Activated naive CD4-positive, alpha-beta T cell treated with anti-CD3 and anti-CD28 coated beads for 36 hours (primary cell): ENCODE measurements at regions not wholly inside any gene's neighbourhood (a gene's known extent, or its start where the extent isn't known, plus 50 kb on each side); places are given as distances from the start of the nearest gene placed in this dataset.
A peak's percentile ranks its signal among the peaks of the same experiment; 100 is the strongest.
"Not testable (repeated sequence)": the region's sequence is repeated elsewhere in the genome, so short reads cannot be mapped to it uniquely, and the experiment has no call there.

Experiments used
- CTCF ChIA-PET: fragments of 350-600 bp; sonication (Branson Sonifier 250); formaldehyde crosslinking; loops from one replicate; lab custom pipeline; 2021; ENCODE audit warnings: antibody characterized with exemption; lab: Charles Lee
- DNase-seq: peaks from one replicate; pipeline ENCODE4 v3.0.0-alpha.2; 2020
- H3K27ac Mint-ChIP-seq: one replicate; pipeline ENCODE4 v1.8.0; 2021; ENCODE audit warnings: mild to moderate bottlenecking, mixed read lengths
- H3K27me3 Mint-ChIP-seq: one replicate; pipeline ENCODE4 v1.8.0; 2021; ENCODE audit warnings: low read depth, mixed read lengths
- H3K36me3 Mint-ChIP-seq: one replicate; pipeline ENCODE4 v1.8.0; 2021; ENCODE audit warnings: low read depth, mixed read lengths
- H3K4me1 Mint-ChIP-seq: one replicate; pipeline ENCODE4 v1.8.0; 2021; ENCODE audit warnings: low read depth, mixed read lengths
- H3K4me3 Mint-ChIP-seq: one replicate; pipeline ENCODE4 v1.8.0; 2021; ENCODE audit warnings: mild to moderate bottlenecking, moderate library complexity, mixed read lengths
- H3K9me3 Mint-ChIP-seq: one replicate; pipeline ENCODE4 v1.8.0; 2021; ENCODE audit warnings: mixed read lengths
- intact Hi-C: fragments of 100-400 bp; cut with micrococcal nuclease; formaldehyde crosslinking; loops from one replicate; pipeline ENCODE4 v1.15.1; 2023

DNA sequence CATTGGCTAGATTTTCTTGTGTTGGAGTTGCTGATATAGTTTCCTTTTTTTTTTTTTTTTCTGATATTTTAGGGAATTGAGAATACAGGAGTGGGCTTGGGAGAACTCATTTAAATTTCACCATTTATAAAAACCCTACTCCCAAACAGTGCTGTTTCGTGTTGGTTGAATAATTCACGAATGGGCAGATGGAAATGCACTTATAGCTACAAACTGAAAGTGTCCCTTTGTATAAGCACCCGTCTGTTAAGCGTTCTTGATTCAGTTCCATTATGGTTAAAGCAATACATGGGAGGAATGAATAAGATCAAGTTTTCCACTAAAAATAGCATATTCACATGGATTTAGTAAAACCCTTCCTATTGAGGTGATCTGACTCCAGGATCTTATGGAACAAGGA lies 122.2 kb upstream of the ARG1 start:
- DNase-seq = no peak
- Mint-ChIP-seq H3K4me3 (no peak overlapping the region), H3K4me1 (peaks cover 40% of the 10 kb centered on the region), H3K36me3 (peaks cover 4% of the 10 kb centered on the region), H3K27ac (peak overlapping the region; percentile 83), H3K27me3 (no peaks in the 10 kb centered on the region), H3K9me3 (no peaks in the 10 kb centered on the region)
- CTCF ChIA-PET = interaction anchor here (1.5 kb wide), 1 partner anchor 252 kb away, joined by 4 read pairs; no protein-coding TSS in a partner anchor
- intact Hi-C loops = loop anchor here (1.0 to 5.0 kb wide), 6 partner anchors 8 to 252 kb away; partner anchors contain the start of gene MED23

GRCh38 chr6:131451321-131452144 lies 121.5 kb upstream of the ARG1 start:
- Mint-ChIP-seq H3K36me3 (peaks cover 4% of the 10 kb centered on the region), H3K27me3 (no peaks in the 10 kb centered on the region), H3K4me3 (no peak overlapping the region), H3K9me3 (no peaks in the 10 kb centered on the region), H3K27ac (peak overlapping the region; percentile 83), H3K4me1 (peaks cover 40% of the 10 kb centered on the region)
- intact Hi-C loops = loop anchor here (1.0 to 5.0 kb wide), 6 partner anchors 8 to 253 kb away; partner anchors contain the start of gene MED23
- CTCF ChIA-PET = interaction anchor here (1.5 to 1.6 kb wide), 2 partner anchors 30 to 252 kb away, joined by 3 to 4 read pairs; no protein-coding TSS in a partner anchor
- DNase-seq = peak; percentile 31

- DNase-seq = no peak
- no peaks in the 10 kb centered on the region for H3K9me3 Mint-ChIP-seq
- no peaks in the 10 kb centered on the region for H3K27me3 Mint-ChIP-seq
- no peak overlapping the region for H3K27ac Mint-ChIP-seq
- H3K36me3 Mint-ChIP-seq = peaks cover 4% of the 10 kb centered on the region
- CTCF ChIA-PET = no interaction called here
- peaks cover 26% of the 10 kb centered on the region for H3K4me1 Mint-ChIP-seq
- no peak overlapping the region for H3K4me3 Mint-ChIP-seq
- intact Hi-C loops = loop anchor here (5.0 kb wide), 1 partner anchor 187 kb away; no protein-coding TSS in a partner anchor
Observed at GRCh38 chr6:131453803-131454202, 119.2 kb upstream of the ARG1 start.

DNA sequence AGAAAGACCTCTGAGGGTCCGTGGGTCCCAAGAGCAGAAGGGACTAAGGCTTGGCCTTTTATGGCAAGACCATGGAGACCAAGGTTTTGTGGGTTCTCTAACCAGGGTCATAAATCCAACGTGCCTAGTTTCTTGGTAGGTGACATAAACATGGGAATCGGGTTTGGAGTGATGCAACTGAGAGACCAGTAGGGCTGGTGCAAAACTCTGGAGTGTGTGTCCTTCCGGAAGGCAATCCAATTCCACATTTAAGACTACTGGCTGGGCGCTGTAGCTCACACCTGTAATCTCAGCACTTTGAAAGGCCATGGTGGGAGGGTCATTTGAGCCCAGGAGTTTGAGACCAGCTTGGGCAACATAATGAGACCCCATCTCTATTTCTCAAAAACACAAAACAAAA lies 116.5 kb upstream of the ARG1 start:
- CTCF ChIA-PET = no interaction called here
- H3K4me3 Mint-ChIP-seq = no peak overlapping the region
- no peaks in the 10 kb centered on the region for H3K27me3 Mint-ChIP-seq

DNA sequence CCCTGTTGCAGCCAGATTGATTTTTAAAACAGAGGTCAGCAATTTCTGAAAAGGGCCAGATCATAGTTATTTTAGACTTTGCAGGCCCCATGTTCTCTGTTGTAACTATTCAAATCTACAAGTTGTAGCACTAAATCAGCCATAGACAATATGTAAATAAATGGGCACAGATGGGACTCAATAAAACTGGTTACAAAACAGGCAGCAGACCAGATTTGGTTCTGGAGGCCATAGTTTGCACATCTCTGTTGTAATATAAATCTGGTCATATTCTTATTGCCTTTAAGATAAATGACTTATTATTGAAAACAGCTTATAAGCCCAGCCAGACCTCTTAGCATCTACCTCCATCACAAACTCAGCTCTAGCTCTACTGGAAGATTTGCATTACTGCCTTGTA lies 114.0 kb upstream of the ARG1 start:
- H3K27ac Mint-ChIP-seq = no peak overlapping the region
- H3K27me3 Mint-ChIP-seq = no peaks in the 10 kb centered on the region
- CTCF ChIA-PET = no interaction called here
- DNase-seq = no peak
- H3K4me3 Mint-ChIP-seq = no peak overlapping the region
- H3K9me3 Mint-ChIP-seq = no peaks in the 10 kb centered on the region
- peaks cover 5% of the 10 kb centered on the region for H3K4me1 Mint-ChIP-seq
- intact Hi-C loops = no loop called here
- no peaks in the 10 kb centered on the region for H3K36me3 Mint-ChIP-seq

More for the DNA sequence above, 116.5 kb upstream of the ARG1 start:
- intact Hi-C loops = no loop called here
- Mint-ChIP-seq H3K27ac (no peak overlapping the region), H3K9me3 (no peaks in the 10 kb centered on the region), H3K4me1 (peaks cover 13% of the 10 kb centered on the region), H3K36me3 (peaks cover 2% of the 10 kb centered on the region)
- DNase-seq = no peak

GRCh38 chr6:131460614-131461000 lies 112.4 kb upstream of the ARG1 start:
- intact Hi-C loops = loop anchor here (1.0 kb wide), 1 partner anchor 261 kb away; no protein-coding TSS in a partner anchor
- no peaks in the 10 kb centered on the region for H3K9me3 Mint-ChIP-seq

GRCh38 chr6:131469130-131469529 lies 103.9 kb upstream of the ARG1 start:
- Mint-ChIP-seq H3K27ac (no peak overlapping the region), H3K9me3 (peaks cover 6% of the 10 kb centered on the region), H3K4me1 (no peaks in the 10 kb centered on the region), H3K36me3 (no peaks in the 10 kb centered on the region), H3K27me3 (no peaks in the 10 kb centered on the region), H3K4me3 (no peak overlapping the region)
- intact Hi-C loops = no loop called here
- DNase-seq = no peak
- CTCF ChIA-PET = interaction anchor here (0.6 to 1.0 kb wide), 3 partner anchors 9 to 351 kb away, joined by 3 to 4 read pairs (median 3); no protein-coding TSS in a partner anchor

More at GRCh38 chr6:131460614-131461000, 112.4 kb upstream of the ARG1 start:
- no peaks in the 10 kb centered on the region for H3K27me3 Mint-ChIP-seq
- CTCF ChIA-PET = interaction anchor here (2.0 kb wide), 1 partner anchor 11 kb away, joined by 5 read pairs; no protein-coding TSS in a partner anchor
- H3K36me3 Mint-ChIP-seq = no peaks in the 10 kb centered on the region
- no peak overlapping the region for H3K27ac Mint-ChIP-seq
- no peak overlapping the region for H3K4me3 Mint-ChIP-seq
- H3K4me1 Mint-ChIP-seq = peaks cover 5% of the 10 kb centered on the region
- DNase-seq = no peak

DNA sequence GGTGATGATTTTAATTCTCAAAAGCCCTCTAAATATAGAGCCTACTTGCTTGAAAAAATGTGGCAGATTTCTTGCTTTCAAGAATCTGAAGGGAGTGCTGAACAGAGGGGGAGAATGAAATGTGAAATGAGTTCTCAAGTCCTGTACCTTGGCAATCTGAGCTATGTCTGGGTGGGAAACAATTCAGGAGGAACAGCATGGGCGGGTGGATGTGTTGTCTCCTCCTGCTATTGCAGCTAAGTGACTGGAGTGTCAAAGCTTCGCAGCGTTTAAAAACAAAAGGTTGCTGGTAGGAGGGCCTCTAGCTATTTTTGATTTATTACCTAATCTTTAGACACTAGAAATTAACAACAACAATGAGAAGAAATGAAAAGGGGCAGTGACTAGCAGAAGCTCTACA lies 102.5 kb upstream of the ARG1 start:
- H3K27me3 Mint-ChIP-seq = no peaks in the 10 kb centered on the region
- H3K36me3 Mint-ChIP-seq = no peaks in the 10 kb centered on the region
- peaks cover 9% of the 10 kb centered on the region for H3K9me3 Mint-ChIP-seq
- no peak overlapping the region for H3K4me3 Mint-ChIP-seq
- CTCF ChIA-PET = interaction anchor here (0.5 to 1.2 kb wide), 3 partner anchors 23 to 422 kb away, joined by 3 to 5 read pairs (median 4); no protein-coding TSS in a partner anchor
- intact Hi-C loops = no loop called here
- H3K27ac Mint-ChIP-seq = no peak overlapping the region
- DNase-seq = no peak
- no peaks in the 10 kb centered on the region for H3K4me1 Mint-ChIP-seq

DNA sequence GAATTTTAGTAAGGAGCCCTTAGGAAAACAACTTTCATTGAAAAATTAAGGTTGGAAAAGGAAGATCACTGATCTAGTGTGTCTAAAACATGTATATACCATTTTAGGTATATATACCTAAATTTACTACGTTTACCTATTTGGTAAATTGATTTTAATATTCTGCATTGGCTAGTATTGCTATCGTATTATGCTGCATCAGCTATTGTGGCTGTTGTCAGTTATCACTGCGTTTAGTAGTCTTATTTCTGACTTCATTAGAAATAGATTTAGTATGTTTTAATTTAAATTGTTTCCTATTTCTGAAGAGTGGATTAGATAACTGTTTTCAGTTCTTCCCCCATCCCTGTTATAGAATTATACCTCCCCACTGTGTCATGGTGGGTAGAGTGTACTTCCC lies 101.7 kb upstream of the ARG1 start:
- CTCF ChIA-PET = interaction anchor here (1.2 to 1.3 kb wide), 2 partner anchors 11 to 63 kb away, joined by 5 read pairs; no protein-coding TSS in a partner anchor
- H3K4me1 Mint-ChIP-seq = no peaks in the 10 kb centered on the region

DNA sequence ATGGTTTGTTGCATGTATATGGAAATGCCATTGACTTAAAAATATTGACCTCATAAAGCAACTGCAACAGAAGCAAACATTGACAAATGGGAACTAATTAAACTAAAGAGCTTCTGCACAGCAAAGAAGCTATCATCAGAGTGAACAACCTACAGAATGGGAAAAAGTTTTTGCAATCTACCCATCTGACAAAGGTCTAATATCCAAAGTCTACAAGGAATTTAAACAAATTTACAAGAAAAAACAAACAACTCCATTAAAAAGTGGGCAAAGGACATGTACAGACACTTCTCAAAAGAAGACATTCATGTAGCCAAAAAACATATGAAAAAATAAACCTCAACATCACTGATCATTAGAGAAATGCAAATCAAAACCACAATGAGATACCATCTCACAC lies 99.7 kb upstream of the ARG1 start:
- H3K36me3 Mint-ChIP-seq, CTCF ChIA-PET, H3K4me1 Mint-ChIP-seq, intact Hi-C loops, H3K27me3 Mint-ChIP-seq, H3K27ac Mint-ChIP-seq, H3K9me3 Mint-ChIP-seq, DNase-seq, H3K4me3 Mint-ChIP-seq: not testable (repeated sequence)

More for the DNA sequence above, 101.7 kb upstream of the ARG1 start:
- intact Hi-C loops = no loop called here
- no peak for DNase-seq
- no peak overlapping the region for H3K27ac Mint-ChIP-seq
- no peaks in the 10 kb centered on the region for H3K27me3 Mint-ChIP-seq
- H3K9me3 Mint-ChIP-seq = peaks cover 9% of the 10 kb centered on the region
- H3K4me3 Mint-ChIP-seq = no peak overlapping the region
- no peaks in the 10 kb centered on the region for H3K36me3 Mint-ChIP-seq

GRCh38 chr6:131476362-131476761 lies 96.7 kb upstream of the ARG1 start:
- no peak overlapping the region for H3K27ac Mint-ChIP-seq
- H3K36me3 Mint-ChIP-seq = no peaks in the 10 kb centered on the region
- intact Hi-C loops = no loop called here
- H3K9me3 Mint-ChIP-seq = peaks cover 6% of the 10 kb centered on the region
- no peaks in the 10 kb centered on the region for H3K27me3 Mint-ChIP-seq
- H3K4me3 Mint-ChIP-seq = no peak overlapping the region
- H3K4me1 Mint-ChIP-seq = no peaks in the 10 kb centered on the region
- CTCF ChIA-PET = no interaction called here
- no peak for DNase-seq

DNA sequence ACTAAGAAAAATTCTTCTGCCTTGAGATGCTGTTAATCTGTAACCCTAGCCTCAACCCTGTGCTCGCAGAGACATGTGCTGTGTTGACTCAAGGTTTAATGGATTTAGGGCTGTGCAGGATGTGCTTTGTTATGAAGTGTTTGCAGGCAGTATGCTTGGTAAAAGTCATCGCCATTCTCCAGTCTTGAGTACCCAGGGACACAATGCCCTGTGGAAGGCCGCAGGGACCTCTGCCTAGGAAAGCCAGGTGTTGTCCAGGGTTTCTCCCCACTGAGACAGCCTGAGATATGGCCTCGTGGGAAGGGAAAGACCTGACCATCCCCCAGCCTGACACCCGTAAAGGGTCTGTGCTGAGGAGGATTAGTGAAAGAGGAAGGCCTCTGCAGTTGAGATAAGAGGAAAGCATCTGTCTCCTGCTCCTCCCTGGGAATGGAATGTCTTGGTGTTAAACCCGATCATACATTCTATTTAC lies 94.2 kb upstream of the ARG1 start:
- H3K9me3 Mint-ChIP-seq, H3K4me1 Mint-ChIP-seq, H3K36me3 Mint-ChIP-seq, CTCF ChIA-PET, DNase-seq, H3K4me3 Mint-ChIP-seq, intact Hi-C loops, H3K27me3 Mint-ChIP-seq, H3K27ac Mint-ChIP-seq: not testable (repeated sequence)
